Right atrium auricular region (tissue), 2 donors: ENCODE measurements at regions not wholly inside any gene's neighbourhood (a gene's known extent, or its start where the extent isn't known, plus 50 kb on each side); places are given as distances from the start of the nearest gene placed in this dataset.

ENCODE experiments used
- DNase-seq: peaks from one replicate; pipeline ENCODE4 v3.0.0-alpha.2; 2019; ENCODE audit warnings: low spot score
- H3K27ac ChIP-seq, 2 donors: fragments of 200-600 bp; sonication (generic); 1 replicate in 1 of 2; 2 replicates in 1 of 2; pipeline ENCODE4 v1.5.1; 2016 to 2019
- H3K27me3 ChIP-seq, 2 donors: fragments of 200-600 bp; sonication (generic); one replicate each; pipeline versions ENCODE4 v1.5.1 to v1.6.0; 2017 to 2019
- H3K36me3 ChIP-seq: fragments of 200-600 bp; sonication (generic); one replicate; pipeline ENCODE4 v1.5.1; 2016
- H3K4me1 ChIP-seq, 2 donors: fragments of 200-600 bp; sonication (generic); one replicate each; pipeline versions ENCODE4 v1.5.1 to v1.6.0; 2017 to 2019
- H3K4me3 ChIP-seq, 2 donors: fragments of 200-600 bp; sonication (generic); 1 replicate in 1 of 2; 2 replicates in 1 of 2; pipeline ENCODE4 v1.5.1; 2017 to 2019; ENCODE audit warnings: mild to moderate bottlenecking in 1 of 2, moderate library complexity in 1 of 2
- H3K9me3 ChIP-seq, 2 donors: fragments of 200-600 bp; sonication (generic); one replicate each; pipeline ENCODE4 v1.5.1; 2019
- CTCF ChIP-seq, 2 donors: fragments of 200-600 bp; sonication (generic); IDR thresholded peaks; one replicate each; pipeline ENCODE4 v1.5.1; 2019; ENCODE audit warnings: antibody characterized with exemption in 2 of 2
- microRNA counts, 2 donors: library from miRNA; unstranded; fragments of <30 nt; microRNA quantifications; one replicate each; lab custom pipeline; 2016 to 2017

GRCh38 chrX:134186362-134187121 is 50.4 kb upstream of the CCDC160 start:
- Histone ChIP-seq H3K4me1 (no peaks in the 10 kb centered on the region), H3K9me3 (no peaks in the 10 kb centered on the region), H3K27ac (no peak overlapping the region), H3K27me3 (peaks cover 0 to 2% of the 10 kb centered on the region in 2 donors), H3K36me3 (no peaks in the 10 kb centered on the region), H3K4me3 (no peak overlapping the region)
- no peak for TF ChIP-seq CTCF (IDR thresholded peaks at IDR 0.05)
- DNase-seq, result no peak

MicroRNAs in the stretch of these regions (microRNA counts, 767-probe panel; counts per million panel counts)
- microRNA hsa-miR-106a-5p+hsa-miR-17-5p (lab: Ali Mortazavi, UCI), result 3,433 to 7,479 counts per million in 2 donors
- 0 to 31.0 counts per million in 2 donors for microRNA hsa-miR-18b-5p (lab: Ali Mortazavi, UCI)
- microRNA hsa-miR-363-3p (lab: Ali Mortazavi, UCI), result 0 to 31.0 counts per million in 2 donors
